GM21619 (cell line): ENCODE measurements at regions not wholly inside any gene's neighbourhood (a gene's known extent, or its start where the extent isn't known, plus 50 kb on each side); places are given as distances from the start of the nearest gene placed in this dataset.

Source experiments
- ATAC-seq: cut with Tn5 transposase; IDR thresholded peaks from one replicate; pipeline ENCODE4 v1.9.1; 2021; ENCODE audit not compliant: unreplicated experiment

- no peak for ATAC-seq
Observed at GRCh38 chr2:129904532-129905446, 74.7 kb upstream of the RAB6C start.

- ATAC-seq = no peak
Observed at GRCh38 chr2:129905664-129906081, 73.8 kb upstream of the RAB6C start.

GRCh38 chr2:129906139-129906860 lies 73.2 kb upstream of the RAB6C start:
- ATAC-seq = no peak

- ATAC-seq = no peak
Observed at GRCh38 chr2:129906861-129907235, 72.6 kb upstream of the RAB6C start.

- no peak for ATAC-seq
Observed at GRCh38 chr2:129907256-129907998, 72.0 kb upstream of the RAB6C start.

GRCh38 chr2:129908721-129909373 lies 70.6 kb upstream of the RAB6C start:
- ATAC-seq = no peak

GRCh38 chr2:129909651-129910418 lies 69.6 kb upstream of the RAB6C start:
- no peak for ATAC-seq

GRCh38 chr2:129910446-129911362 lies 68.8 kb upstream of the RAB6C start:
- no peak for ATAC-seq

GRCh38 chr2:129911363-129912065 lies 68.0 kb upstream of the RAB6C start:
- ATAC-seq = no peak

- no peak for ATAC-seq
Observed at GRCh38 chr2:129912066-129912820, 67.2 kb upstream of the RAB6C start.

GRCh38 chr2:129912871-129913694 lies 66.4 kb upstream of the RAB6C start:
- no peak for ATAC-seq

GRCh38 chr2:129913695-129914495 lies 65.6 kb upstream of the RAB6C start:
- no peak for ATAC-seq

GRCh38 chr2:129914538-129915302 lies 64.7 kb upstream of the RAB6C start:
- ATAC-seq = no peak

- ATAC-seq = no peak
Observed at GRCh38 chr2:129915303-129915840, 64.1 kb upstream of the RAB6C start.

GRCh38 chr2:129918604-129919003 lies 60.9 kb upstream of the RAB6C start:
- ATAC-seq = no peak
